GM23338 (cell line): ENCODE measurements at regions not wholly inside any gene's neighbourhood (a gene's known extent, or its start where the extent isn't known, plus 50 kb on each side); places are given as distances from the start of the nearest gene placed in this dataset.
"Not testable (repeated sequence)": the region's sequence is repeated elsewhere in the genome, so short reads cannot be mapped to it uniquely, and the experiment has no call there.

Experiments used
- ATAC-seq: fragments of 200-7000 bp; cut with Tn5 transposase; 3 replicates; pipeline ENCODE4 v1.9.1; 2020
- DNase-seq: peaks from one replicate; pipeline ENCODE4 v3.0.0-alpha.2; 2015; ENCODE audit warnings: low spot score
- H2AFZ ChIP-seq: fragments of 200-600 bp; sonication (generic); 2 replicates; pipeline ENCODE4 v1.8.0; 2016; ENCODE audit warnings: antibody characterized with exemption, mild to moderate bottlenecking, moderate library complexity
- H3F3A ChIP-seq: fragments of 200-600 bp; sonication (generic); replicated peaks from 2 replicates; pipeline ENCODE4 v1.8.0; 2017; ENCODE audit warnings: antibody characterized with exemption, mixed run types, low read depth
- H3K27ac ChIP-seq: fragments of 200-600 bp; sonication (generic); 2 replicates; pipeline ENCODE4 v1.6.1; 2016; ENCODE audit warnings: low read depth
- H3K27me3 ChIP-seq: fragments of 200-600 bp; sonication (generic); 2 replicates; pipeline ENCODE4 v1.8.0; 2016; ENCODE audit warnings: mild to moderate bottlenecking, mixed run types, moderate library complexity; ENCODE audit not compliant: insufficient read depth
- H3K36me3 ChIP-seq: fragments of 200-600 bp; sonication (generic); 2 replicates; pipeline ENCODE4 v1.8.0; 2016; ENCODE audit warnings: mild to moderate bottlenecking; ENCODE audit not compliant: insufficient read depth
- H3K4me1 ChIP-seq: fragments of 200-600 bp; sonication (generic); 2 replicates; pipeline ENCODE4 v1.8.0; 2016; ENCODE audit warnings: mild to moderate bottlenecking, moderate library complexity; ENCODE audit not compliant: insufficient read depth
- H3K4me2 ChIP-seq: fragments of 200-600 bp; sonication (generic); 2 replicates; pipeline ENCODE4 v1.7.1; 2017; ENCODE audit warnings: mixed run types
- H3K4me3 ChIP-seq: fragments of 200-600 bp; sonication (generic); 2 replicates; pipeline ENCODE4 v1.6.1; 2016; ENCODE audit warnings: mixed run types
- H3K79me2 ChIP-seq: fragments of 200-600 bp; sonication (generic); replicated peaks from 2 replicates; pipeline ENCODE4 v1.8.0; 2017; ENCODE audit warnings: mild to moderate bottlenecking; ENCODE audit not compliant: insufficient read depth
- H3K9me2 ChIP-seq: fragments of 200-600 bp; sonication (generic); 2 replicates; pipeline ENCODE4 v1.8.0; 2017; ENCODE audit not compliant: insufficient read depth
- H4K20me1 ChIP-seq: fragments of 200-600 bp; sonication (generic); replicated peaks from 2 replicates; pipeline ENCODE4 v1.8.0; 2017; ENCODE audit warnings: mild to moderate bottlenecking; ENCODE audit not compliant: insufficient read depth
- H3K27ac Mint-ChIP-seq: 2 replicates; pipeline ENCODE4 v1.8.0; 2020; ENCODE audit warnings: inconsistent platforms, mild to moderate bottlenecking, moderate library complexity, mixed read lengths
- H3K27me3 Mint-ChIP-seq: 3 replicates; pipeline ENCODE4 v1.8.0; 2022; ENCODE audit warnings: low read depth, mild to moderate bottlenecking, moderate library complexity, mixed read lengths, inconsistent platforms; ENCODE audit not compliant: insufficient read depth, poor library complexity
- H3K36me3 Mint-ChIP-seq: 3 replicates; pipeline ENCODE4 v1.8.0; 2021; ENCODE audit warnings: low read depth, mild to moderate bottlenecking, inconsistent platforms, moderate library complexity, mixed read lengths
- H3K4me1 Mint-ChIP-seq: 3 replicates; pipeline ENCODE4 v1.8.0; 2020; ENCODE audit warnings: mild to moderate bottlenecking, inconsistent platforms, mixed read lengths
- H3K4me3 Mint-ChIP-seq: 3 replicates; pipeline ENCODE4 v1.8.0; 2021; ENCODE audit warnings: moderate library complexity, mild to moderate bottlenecking, inconsistent platforms, mixed read lengths
- H3K9me3 Mint-ChIP-seq: 3 replicates; pipeline ENCODE4 v1.8.0; 2020; ENCODE audit warnings: moderate library complexity, mild to moderate bottlenecking, inconsistent platforms, mixed read lengths

DNA sequence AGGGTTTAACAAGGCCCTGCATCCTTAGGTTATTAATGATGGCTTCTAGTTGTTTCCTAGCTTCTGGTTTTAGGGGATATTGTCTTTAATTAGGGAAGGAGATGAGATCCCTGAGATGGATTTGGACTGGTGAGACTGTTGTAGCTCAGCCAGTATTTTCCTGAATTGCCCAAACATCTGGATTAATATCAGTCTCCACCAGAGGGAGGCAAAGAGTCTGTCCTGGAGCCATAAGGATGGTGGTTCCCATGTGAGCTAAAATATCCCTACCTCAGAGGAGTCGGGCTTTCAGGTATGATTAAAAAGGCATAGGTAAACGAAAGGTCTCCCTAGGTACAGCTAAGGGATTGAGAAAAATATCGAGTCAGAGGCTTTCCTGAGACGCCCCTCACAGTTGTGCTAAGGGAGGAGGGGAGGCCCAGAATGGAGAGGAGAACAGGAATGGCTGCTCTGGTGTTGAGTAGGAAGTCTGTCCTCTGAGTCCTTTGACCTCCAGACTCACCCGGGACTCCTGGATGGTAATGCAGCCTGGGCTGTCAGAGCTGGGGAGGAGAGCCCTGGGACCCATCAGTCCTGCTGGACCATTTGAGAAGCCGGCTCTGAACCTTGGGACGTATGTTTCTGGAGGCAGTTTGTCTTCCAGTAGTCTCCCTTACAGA lies 130.3 kb upstream of the PLGLB1 start:
- not testable (repeated sequence) for H3K27me3 ChIP-seq, H3K79me2 ChIP-seq, DNase-seq, H3K9me2 ChIP-seq, H3K36me3 Mint-ChIP-seq, H3K27ac ChIP-seq, H4K20me1 ChIP-seq, H3K4me3 ChIP-seq, H3K36me3 ChIP-seq, H2AFZ ChIP-seq, H3K4me3 Mint-ChIP-seq, H3K4me2 ChIP-seq, H3K4me1 ChIP-seq, H3K27ac Mint-ChIP-seq, H3K4me1 Mint-ChIP-seq, H3K27me3 Mint-ChIP-seq, H3K9me3 Mint-ChIP-seq, H3F3A ChIP-seq
- peak; percentile 87 for ATAC-seq

- not testable (repeated sequence) for H3K27ac ChIP-seq, H3K36me3 Mint-ChIP-seq, ATAC-seq, H3K4me1 ChIP-seq, H3K79me2 ChIP-seq, H3K4me3 Mint-ChIP-seq, H3K4me2 ChIP-seq, H3F3A ChIP-seq, H3K36me3 ChIP-seq, H2AFZ ChIP-seq, H3K27me3 ChIP-seq, DNase-seq, H3K27ac Mint-ChIP-seq, H3K9me2 ChIP-seq, H4K20me1 ChIP-seq, H3K9me3 Mint-ChIP-seq, H3K4me3 ChIP-seq, H3K27me3 Mint-ChIP-seq, H3K4me1 Mint-ChIP-seq
These were observed 152.8 kb upstream of the PLGLB1 start for GRCh38 chr2:87174454-87174853.

DNA sequence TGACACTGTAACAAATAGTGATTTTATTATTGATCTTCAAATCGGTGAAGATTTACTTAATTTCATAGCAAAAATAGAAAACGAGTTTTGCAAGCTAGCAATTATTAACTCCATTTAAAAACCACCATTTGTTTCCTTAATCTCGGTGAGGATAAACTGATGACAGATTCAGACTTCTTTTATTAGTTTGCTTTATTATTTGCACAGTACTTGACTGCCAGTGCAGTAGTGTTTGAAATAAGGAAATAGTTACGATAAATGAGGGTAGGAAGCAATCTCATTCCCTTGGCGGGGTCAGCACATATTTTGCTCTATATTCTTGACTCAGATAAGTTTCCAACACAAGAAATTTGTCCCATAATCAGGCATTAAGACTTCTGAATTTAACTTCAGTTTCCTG lies 161.7 kb upstream of the PLGLB1 start:
- H3K4me2 ChIP-seq, H3K36me3 Mint-ChIP-seq, H3K4me1 Mint-ChIP-seq, H3K27me3 Mint-ChIP-seq, H3K4me3 ChIP-seq, H3F3A ChIP-seq, H4K20me1 ChIP-seq, H3K79me2 ChIP-seq, H3K4me1 ChIP-seq, H2AFZ ChIP-seq, H3K27ac ChIP-seq, ATAC-seq, H3K27ac Mint-ChIP-seq, H3K36me3 ChIP-seq, H3K9me2 ChIP-seq, H3K27me3 ChIP-seq, H3K9me3 Mint-ChIP-seq, H3K4me3 Mint-ChIP-seq, DNase-seq: not testable (repeated sequence)

GRCh38 chr2:87184260-87184659 lies 162.6 kb upstream of the PLGLB1 start:
- not testable (repeated sequence) for H3K27ac Mint-ChIP-seq, H3K27me3 Mint-ChIP-seq, ATAC-seq, H3K4me3 Mint-ChIP-seq, H2AFZ ChIP-seq, H3K4me1 Mint-ChIP-seq, H3K36me3 ChIP-seq, H3K9me2 ChIP-seq, H3F3A ChIP-seq, H3K27ac ChIP-seq, H3K4me3 ChIP-seq, H3K36me3 Mint-ChIP-seq, H3K9me3 Mint-ChIP-seq, H3K79me2 ChIP-seq, DNase-seq, H3K4me1 ChIP-seq, H3K4me2 ChIP-seq, H3K27me3 ChIP-seq, H4K20me1 ChIP-seq

DNA sequence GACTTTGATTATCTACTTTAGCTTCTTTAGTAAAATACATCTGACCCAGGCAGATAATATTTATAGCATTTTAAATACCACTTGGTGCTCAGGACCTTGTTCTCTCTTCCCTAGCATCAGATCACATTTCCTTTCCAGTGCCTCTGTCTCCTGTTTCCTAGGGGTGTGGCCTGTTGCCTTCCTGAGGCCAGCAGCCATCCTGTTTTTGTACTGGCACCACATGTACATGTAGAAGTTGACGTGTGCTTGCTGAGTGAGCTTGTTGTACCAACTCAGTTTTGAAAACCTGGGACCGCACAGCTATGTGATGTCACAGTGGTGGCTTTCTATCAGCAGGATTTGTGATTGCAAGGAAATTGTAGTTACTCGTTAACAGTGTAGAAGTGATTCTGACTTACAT lies 167.6 kb upstream of the PLGLB1 start:
- H3K36me3 Mint-ChIP-seq, H4K20me1 ChIP-seq, H3K9me3 Mint-ChIP-seq, H3K36me3 ChIP-seq, H3K27ac Mint-ChIP-seq, H3K4me2 ChIP-seq, H3K27me3 Mint-ChIP-seq, H3K4me1 Mint-ChIP-seq, H3K27me3 ChIP-seq, DNase-seq, H3K4me1 ChIP-seq, H3K4me3 ChIP-seq, H3K27ac ChIP-seq, H2AFZ ChIP-seq, H3K4me3 Mint-ChIP-seq, H3K79me2 ChIP-seq, H3F3A ChIP-seq, H3K9me2 ChIP-seq: not testable (repeated sequence)
- ATAC-seq = peak; percentile 25
